ENCODE measurements at regions not wholly inside any gene's neighbourhood (a gene's known extent, or its start where the extent isn't known, plus 50 kb on each side); places are given as distances from the start of the nearest gene placed in this dataset.
A peak's percentile ranks its signal among the peaks of the same experiment; 100 is the strongest.

DNA sequence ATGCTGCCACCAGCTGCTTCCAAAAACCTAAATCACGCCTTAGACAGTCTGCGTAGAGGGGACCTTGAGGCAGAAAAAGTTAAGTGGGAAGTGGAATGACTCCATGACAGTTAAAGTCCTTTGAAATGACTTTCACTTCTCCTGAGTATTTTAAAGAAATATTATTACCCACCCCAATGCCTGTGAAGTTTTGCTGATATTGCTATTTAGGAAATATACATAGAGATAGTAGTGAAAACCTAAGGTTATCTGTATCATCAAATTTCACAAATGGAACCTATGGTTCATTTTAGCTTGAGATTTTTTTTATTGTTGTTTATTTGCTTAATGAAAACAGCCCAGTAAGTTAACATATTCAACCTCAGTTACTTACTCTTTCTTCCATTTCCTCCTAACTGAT, 182.1 kb upstream of the FBXL4 start:
- Histone ChIP-seq H3K36me3 (no peaks in the 10 kb centered on the region), H3K4me1 (ENCODE audit: control insufficient read depth in 1 of 2, insufficient read depth in 1 of 2, low read depth in 1 of 2, low read length in 1 of 2) (no peaks in the 10 kb centered on the region), H3K4me3 (ENCODE audit: low read depth in 1 of 2, low read length in 1 of 2) (no peak overlapping the region), H3K9me3 (no peaks in the 10 kb centered on the region), H3K27ac (no peak overlapping the region), H3K27me3 (peaks cover 32% of the 10 kb centered on the region)
- TF ChIP-seq, protein P1, sequence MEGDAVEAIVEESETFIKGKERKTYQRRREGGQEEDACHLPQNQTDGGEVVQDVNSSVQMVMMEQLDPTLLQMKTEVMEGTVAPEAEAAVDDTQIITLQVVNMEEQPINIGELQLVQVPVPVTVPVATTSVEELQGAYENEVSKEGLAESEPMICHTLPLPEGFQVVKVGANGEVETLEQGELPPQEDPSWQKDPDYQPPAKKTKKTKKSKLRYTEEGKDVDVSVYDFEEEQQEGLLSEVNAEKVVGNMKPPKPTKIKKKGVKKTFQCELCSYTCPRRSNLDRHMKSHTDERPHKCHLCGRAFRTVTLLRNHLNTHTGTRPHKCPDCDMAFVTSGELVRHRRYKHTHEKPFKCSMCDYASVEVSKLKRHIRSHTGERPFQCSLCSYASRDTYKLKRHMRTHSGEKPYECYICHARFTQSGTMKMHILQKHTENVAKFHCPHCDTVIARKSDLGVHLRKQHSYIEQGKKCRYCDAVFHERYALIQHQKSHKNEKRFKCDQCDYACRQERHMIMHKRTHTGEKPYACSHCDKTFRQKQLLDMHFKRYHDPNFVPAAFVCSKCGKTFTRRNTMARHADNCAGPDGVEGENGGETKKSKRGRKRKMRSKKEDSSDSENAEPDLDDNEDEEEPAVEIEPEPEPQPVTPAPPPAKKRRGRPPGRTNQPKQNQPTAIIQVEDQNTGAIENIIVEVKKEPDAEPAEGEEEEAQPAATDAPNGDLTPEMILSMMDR (IDR thresholded peaks at IDR 0.05), result no peak

DNA sequence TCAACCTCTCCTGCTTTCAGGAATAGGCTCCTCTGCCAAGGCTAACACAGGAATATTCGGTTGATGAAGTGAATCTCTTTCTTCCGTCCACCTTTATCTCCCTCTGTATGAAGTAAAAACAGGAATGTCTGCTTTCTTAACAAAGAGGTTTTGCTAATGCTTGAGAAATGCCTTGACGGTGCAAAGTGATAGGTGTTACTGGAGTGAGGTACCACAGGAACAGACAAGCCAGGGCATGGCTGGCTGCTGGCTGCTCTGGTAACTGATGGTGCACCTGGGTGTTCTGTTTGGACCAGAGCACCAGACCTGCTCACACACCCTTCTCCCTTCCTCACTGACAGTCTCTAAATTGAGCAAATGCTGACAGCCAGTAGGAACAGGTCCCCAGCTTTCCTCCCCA, 174.0 kb upstream of the FBXL4 start:
- Histone ChIP-seq H3K27ac (no peak overlapping the region), H3K27me3 (peaks cover 53% of the 10 kb centered on the region), H3K36me3 (no peaks in the 10 kb centered on the region), H3K4me1 (ENCODE audit: control insufficient read depth in 1 of 2, insufficient read depth in 1 of 2, low read depth in 1 of 2, low read length in 1 of 2) (no peaks in the 10 kb centered on the region), H3K4me3 (ENCODE audit: low read depth in 1 of 2, low read length in 1 of 2) (no peak overlapping the region), H3K9me3 (no peaks in the 10 kb centered on the region)
- TF ChIP-seq, protein P1 (IDR thresholded peaks at IDR 0.05), result no peak

DNA sequence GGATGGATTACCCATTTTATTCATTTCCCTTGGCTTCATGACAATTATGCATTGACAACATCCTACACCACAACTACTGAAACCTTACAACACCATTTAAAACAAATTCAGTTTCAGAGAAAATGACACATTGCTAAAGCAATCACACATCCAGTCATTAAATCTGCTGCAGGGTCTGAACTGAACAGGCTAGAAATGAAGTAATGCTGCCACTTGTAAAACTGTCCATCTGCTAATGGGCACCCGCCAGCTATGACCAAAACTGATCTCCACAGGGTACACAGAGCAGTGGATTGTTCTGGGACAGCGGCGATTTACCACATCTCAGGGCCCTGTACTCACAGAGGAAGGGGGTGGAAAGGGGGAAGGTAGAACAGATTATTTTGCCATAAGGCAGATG, 172.9 kb upstream of the FBXL4 start:
- H3K4me3 ChIP-seq (ENCODE audit: low read depth in 1 of 2, low read length in 1 of 2), result no peak overlapping the region
- TF ChIP-seq, protein P1 (IDR thresholded peaks at IDR 0.05), result no peak
- no peaks in the 10 kb centered on the region for H3K9me3 ChIP-seq
- no peaks in the 10 kb centered on the region for H3K4me1 ChIP-seq (ENCODE audit: control insufficient read depth in 1 of 2, insufficient read depth in 1 of 2, low read depth in 1 of 2, low read length in 1 of 2)
- H3K27me3 ChIP-seq, result peaks cover 53% of the 10 kb centered on the region
- no peaks in the 10 kb centered on the region for H3K36me3 ChIP-seq
- H3K27ac ChIP-seq, result no peak overlapping the region

DNA sequence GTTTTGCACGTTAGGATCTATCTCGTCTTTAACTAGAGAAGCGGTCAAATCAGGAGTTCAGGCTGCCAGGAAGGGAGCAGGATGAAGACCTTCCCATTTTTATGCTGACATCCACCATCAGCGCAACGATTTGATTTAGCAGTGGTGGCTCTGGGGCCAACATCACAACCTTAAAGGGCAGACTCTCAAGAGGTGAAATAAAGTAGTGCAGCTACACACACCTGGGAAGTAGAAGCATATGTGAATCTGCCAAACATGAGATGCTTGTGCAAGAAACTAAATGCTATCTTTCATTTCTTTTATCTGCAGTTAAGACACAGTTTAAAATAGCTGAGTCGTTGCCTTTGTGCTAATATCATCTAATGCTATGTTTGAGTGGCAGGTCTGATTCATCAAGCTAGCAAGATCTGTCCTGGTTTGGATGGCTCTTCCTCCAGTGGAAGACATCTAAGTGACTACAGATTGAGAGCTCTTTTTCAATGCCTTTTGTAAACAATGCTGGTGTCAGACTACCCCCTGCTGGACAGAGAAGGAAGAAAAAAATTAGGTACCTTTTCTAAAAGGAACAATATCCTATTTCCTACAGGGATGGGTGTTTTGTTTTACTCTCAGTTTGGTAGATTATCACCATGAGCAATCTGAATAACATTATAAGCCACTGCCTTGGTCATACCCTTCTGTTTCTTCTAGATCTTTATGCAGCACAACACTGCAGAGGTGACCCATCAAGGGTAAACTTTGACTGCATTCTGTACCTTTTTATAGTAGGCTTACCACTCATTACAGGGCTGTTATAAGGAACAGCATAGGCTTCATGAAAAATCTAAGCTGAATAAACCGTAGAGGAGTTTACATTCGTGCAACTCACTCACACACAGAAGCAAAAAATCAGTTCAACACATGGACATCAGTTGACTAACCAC, 171.6 kb upstream of the FBXL4 start:
- Histone ChIP-seq H3K36me3 (no peaks in the 10 kb centered on the region), H3K4me3 (ENCODE audit: low read depth in 1 of 2, low read length in 1 of 2) (no peak overlapping the region), H3K27ac (no peak overlapping the region), H3K9me3 (no peaks in the 10 kb centered on the region), H3K4me1 (ENCODE audit: control insufficient read depth in 1 of 2, insufficient read depth in 1 of 2, low read depth in 1 of 2, low read length in 1 of 2) (peaks cover 0 to 4% of the 10 kb centered on the region in 2 experiments), H3K27me3 (peaks cover 63% of the 10 kb centered on the region)
- TF ChIP-seq, protein P1 (IDR thresholded peaks at IDR 0.05), result peak; percentile 28

DNA sequence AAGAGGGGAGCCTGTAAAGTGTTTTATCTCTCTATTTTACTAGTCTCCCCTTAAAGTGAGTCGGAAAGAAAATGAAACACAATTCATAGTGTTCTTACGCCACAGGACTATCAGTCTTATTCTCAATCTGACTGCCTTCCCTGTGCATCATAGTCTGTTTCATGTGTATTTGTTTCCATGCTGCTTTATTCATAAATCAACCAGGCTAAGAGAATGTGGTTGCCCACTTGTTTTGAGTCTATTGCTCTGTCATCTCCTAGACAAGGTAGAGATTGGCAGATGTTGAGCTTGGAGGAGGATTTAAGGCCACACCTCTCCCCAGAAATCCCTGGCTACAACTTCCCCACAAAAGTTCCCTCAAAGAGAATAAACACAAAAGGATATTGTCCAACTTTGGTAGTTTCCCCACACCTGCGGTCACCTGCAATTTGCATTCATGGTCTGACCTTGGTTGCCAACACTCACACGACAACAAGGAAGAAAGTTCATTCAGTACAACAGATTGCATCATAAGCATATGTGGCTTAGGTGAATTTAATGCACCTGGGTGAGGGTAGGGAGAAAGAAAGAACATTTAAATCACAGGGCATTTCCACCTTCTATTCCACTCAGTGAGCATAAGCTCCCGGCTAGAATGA, 167.1 kb upstream of the FBXL4 start:
- TF ChIP-seq, protein P1 (IDR thresholded peaks at IDR 0.05), result no peak
- peaks cover 0 to 4% of the 10 kb centered on the region in 2 experiments for H3K4me1 ChIP-seq (ENCODE audit: control insufficient read depth in 1 of 2, insufficient read depth in 1 of 2, low read depth in 1 of 2, low read length in 1 of 2)
- H3K27ac ChIP-seq, result no peak overlapping the region
- no peak overlapping the region for H3K4me3 ChIP-seq (ENCODE audit: low read depth in 1 of 2, low read length in 1 of 2)
- H3K9me3 ChIP-seq, result no peaks in the 10 kb centered on the region
- H3K27me3 ChIP-seq, result peaks cover 83% of the 10 kb centered on the region
- H3K36me3 ChIP-seq, result no peaks in the 10 kb centered on the region

All from neutrophil (primary cell).